GM19238 (cell line): ENCODE measurements at regions not wholly inside any gene's neighbourhood (a gene's known extent, or its start where the extent isn't known, plus 50 kb on each side); places are given as distances from the start of the nearest gene placed in this dataset.
"Not testable (repeated sequence)": the region's sequence is repeated elsewhere in the genome, so short reads cannot be mapped to it uniquely, and the experiment has no call there.

Source experiments
- DNase-seq: peaks from one replicate; pipeline ENCODE4 v3.0.0; 2011; ENCODE audit warnings: low spot score; ENCODE audit not compliant: insufficient read length

GRCh38 chr18:8499810-8500675 is 109.2 kb upstream of the RAB12 start:
- DNase-seq, result no peak

- no peak for DNase-seq
Observed at GRCh38 chr18:8501044-8501443, 108.2 kb upstream of the RAB12 start.

DNA sequence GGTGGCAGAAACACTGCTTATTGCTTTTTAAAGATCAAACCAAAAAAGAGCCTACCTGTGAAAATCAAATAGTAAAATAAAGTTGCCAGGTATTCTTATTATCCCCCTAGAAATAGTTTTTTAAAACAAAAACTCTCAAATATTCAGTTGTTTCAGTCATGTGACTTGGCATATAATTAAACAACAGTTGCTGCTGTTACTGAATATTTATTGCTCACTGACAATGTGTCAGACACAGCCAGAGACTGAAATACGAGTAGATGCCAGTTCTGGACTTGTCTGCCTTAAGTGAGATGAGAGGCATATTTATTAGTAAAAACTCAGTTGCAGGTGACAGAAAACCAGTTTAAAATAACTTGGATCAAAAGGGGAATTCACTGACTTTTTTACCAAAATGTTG is 106.0 kb upstream of the RAB12 start:
- no peak for DNase-seq

- no peak for DNase-seq
Observed at GRCh38 chr18:8504424-8504823, 104.8 kb upstream of the RAB12 start.

DNA sequence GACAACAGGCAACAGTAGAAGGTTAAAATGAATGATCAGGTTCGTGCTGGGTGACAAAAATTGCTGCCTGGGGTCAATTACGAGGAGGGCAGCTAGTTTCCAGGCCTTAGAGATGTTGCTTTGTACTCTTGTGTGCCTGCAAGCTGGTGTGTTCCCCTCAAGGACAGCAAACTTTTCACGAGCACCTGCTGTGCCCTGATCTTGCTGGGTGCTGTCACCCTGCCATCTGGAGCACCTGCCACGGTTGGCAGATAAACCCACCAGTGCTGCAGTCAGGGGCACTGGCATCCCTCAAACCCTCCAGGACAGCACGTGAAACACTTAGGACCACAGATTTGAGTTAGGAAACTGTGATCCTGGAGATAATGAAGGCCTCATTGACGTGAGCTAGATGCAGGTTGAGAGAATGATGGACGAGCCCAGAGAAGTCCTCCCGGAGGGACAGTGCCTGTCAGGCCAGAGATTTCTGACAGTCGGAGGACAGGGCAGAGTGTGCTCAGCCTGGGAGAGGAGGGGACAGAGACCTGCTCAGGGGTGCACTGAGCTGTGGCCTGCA is 104.3 kb upstream of the RAB12 start:
- DNase-seq, result no peak

DNA sequence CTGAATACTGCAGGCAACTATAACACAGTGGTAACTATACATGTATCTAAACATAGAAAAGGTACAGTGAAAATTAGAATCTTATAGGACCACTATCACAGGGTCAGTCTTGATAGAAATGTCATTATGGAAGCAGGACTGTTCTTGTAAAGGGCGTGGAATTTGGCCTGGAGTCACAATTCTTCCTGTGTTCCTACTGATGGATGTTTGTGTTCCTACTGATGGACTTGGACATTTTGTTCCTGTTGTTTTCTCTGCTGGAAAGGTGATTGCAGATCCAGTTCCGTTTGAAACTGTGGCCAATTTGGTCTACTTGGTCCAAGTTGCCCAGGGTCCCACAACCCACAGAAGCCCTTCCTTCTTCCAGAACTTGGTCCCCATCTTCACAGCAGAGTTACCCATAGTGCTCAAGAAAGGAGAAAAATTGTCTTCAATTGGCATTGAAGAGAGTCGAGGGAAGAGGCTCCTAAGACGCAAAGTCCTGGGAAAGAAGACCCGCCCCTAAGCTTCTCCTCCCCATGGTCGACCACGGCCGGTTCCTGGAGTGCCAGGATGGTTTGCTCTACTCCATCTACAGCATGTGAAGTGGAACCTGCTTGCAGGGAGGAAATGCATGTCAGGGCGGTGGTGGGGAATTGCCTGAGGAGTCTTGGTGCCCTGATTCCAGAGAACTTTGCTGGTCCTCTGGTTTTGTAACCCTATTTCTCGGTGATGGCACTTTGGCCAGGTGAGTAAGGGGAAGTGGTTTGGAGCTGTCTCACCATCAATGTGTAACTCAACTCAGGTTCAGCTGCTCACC is 102.8 kb upstream of the RAB12 start:
- no peak for DNase-seq

DNA sequence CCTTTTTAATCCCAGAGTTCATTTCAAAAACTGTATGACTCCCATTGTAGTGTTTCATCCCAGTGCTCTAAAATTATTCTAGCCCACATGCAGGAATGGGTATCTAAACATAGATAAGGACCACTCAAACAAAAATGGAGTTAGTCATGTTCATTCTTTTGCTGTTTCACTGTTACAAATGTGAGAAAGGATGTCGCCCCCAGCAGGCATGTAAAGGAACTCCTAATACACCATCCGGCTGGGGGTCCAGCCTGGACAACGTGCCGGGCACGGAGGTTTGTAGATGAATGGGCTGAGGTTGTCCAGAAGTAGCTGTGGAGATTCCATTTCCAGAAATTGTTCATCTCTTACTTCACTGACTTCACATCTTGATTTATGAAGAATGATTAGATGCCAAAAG is 101.9 kb upstream of the RAB12 start:
- DNase-seq, result no peak

GRCh38 chr18:8507915-8508705 is 101.1 kb upstream of the RAB12 start:
- DNase-seq, result no peak

- no peak for DNase-seq
Observed at GRCh38 chr18:8513249-8513648, 96.0 kb upstream of the RAB12 start.

- DNase-seq, result no peak
Observed at GRCh38 chr18:8514409-8514808, 94.8 kb upstream of the RAB12 start.

- no peak for DNase-seq
Observed at GRCh38 chr18:8515142-8515865, 93.9 kb upstream of the RAB12 start.

GRCh38 chr18:8516371-8517250 is 92.6 kb upstream of the RAB12 start:
- no peak for DNase-seq

- no peak for DNase-seq
Observed at GRCh38 chr18:8517276-8517675, 92.0 kb upstream of the RAB12 start.

DNA sequence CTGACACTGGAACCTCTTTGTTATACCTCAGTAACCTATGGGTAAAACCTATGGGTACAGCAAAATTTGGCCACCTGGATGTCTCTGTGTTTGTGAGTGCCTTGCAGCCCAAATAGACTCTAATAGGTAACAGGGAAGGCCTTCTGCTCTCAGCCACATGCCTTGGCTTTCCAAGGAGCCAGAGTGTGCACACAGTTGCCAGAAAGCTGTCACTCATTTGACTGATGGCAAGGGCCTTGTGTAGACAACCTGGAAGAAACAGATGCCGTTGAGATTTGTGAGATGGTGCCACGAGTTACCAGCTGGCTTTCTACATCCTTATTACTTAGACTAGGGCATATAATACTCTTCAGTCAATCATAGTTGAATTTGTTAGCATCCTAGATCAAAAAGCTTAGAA is 90.1 kb upstream of the RAB12 start:
- no peak for DNase-seq

GRCh38 chr18:8520266-8520665 is 89.0 kb upstream of the RAB12 start:
- no peak for DNase-seq

- DNase-seq, result no peak
Observed at GRCh38 chr18:8522756-8523155, 86.5 kb upstream of the RAB12 start.

GRCh38 chr18:8525692-8526091 is 83.5 kb upstream of the RAB12 start:
- DNase-seq, result no peak

- no peak for DNase-seq
Observed at GRCh38 chr18:8526332-8526731, 82.9 kb upstream of the RAB12 start.

DNA sequence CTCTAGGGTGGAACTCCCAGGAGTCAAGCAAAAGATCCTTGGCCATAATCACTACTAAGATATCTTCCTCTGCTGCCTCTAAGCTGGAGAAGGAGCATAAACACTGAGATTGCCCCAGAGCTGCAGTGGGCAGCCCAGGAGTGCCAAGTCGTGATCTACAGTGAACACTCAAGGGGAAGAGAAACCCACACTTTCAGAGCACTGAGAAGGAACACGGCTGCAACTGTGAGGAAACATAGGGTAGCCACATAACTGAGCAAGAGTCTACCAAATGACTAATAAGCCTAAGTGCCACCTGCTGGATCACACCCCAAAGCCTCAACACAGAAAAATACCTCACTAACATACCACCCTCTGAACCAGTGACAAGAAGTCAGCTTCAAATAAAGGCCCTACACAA is 79.6 kb upstream of the RAB12 start:
- no peak for DNase-seq

- DNase-seq, result not testable (repeated sequence)
Observed at GRCh38 chr18:8531084-8531483, 78.2 kb upstream of the RAB12 start.
